NCI-H748 (cell line): ENCODE measurements at regions not wholly inside any gene's neighbourhood (a gene's known extent, or its start where the extent isn't known, plus 50 kb on each side); places are given as distances from the start of the nearest gene placed in this dataset.

Source experiments
- DNase-seq: peaks from one replicate; lab custom pipeline; 2025; ENCODE audit not compliant: unreplicated experiment; lab: John Stamatoyannopoulos, UW

- DNase-seq, result no peak
Observed at GRCh38 chr2:106628377-106628776, 141.2 kb downstream of the CD8B2 start.

- DNase-seq, result no peak
Observed at GRCh38 chr2:106629981-106630380, 142.8 kb downstream of the CD8B2 start.

GRCh38 chr2:106631281-106631680 is 144.1 kb downstream of the CD8B2 start:
- no peak for DNase-seq

GRCh38 chr2:106638043-106638442 is 150.9 kb downstream of the CD8B2 start:
- peak; percentile 53 for DNase-seq

GRCh38 chr2:106638580-106638979 is 151.4 kb downstream of the CD8B2 start:
- no peak for DNase-seq

GRCh38 chr2:106642679-106643078 is 155.5 kb downstream of the CD8B2 start:
- peak; percentile 75 for DNase-seq

GRCh38 chr2:106644623-106645022 is 157.5 kb downstream of the CD8B2 start:
- no peak for DNase-seq

- no peak for DNase-seq
Observed at GRCh38 chr2:106646605-106647004, 159.4 kb downstream of the CD8B2 start.

- DNase-seq, result no peak
Observed at GRCh38 chr2:106649306-106649705, 162.1 kb downstream of the CD8B2 start.

- DNase-seq, result no peak
Observed at GRCh38 chr2:106653465-106653864, 166.3 kb downstream of the CD8B2 start.

GRCh38 chr2:106658616-106659015 is 171.5 kb downstream of the CD8B2 start:
- no peak for DNase-seq

GRCh38 chr2:106664669-106665068 is 177.5 kb downstream of the CD8B2 start:
- no peak for DNase-seq

- DNase-seq, result no peak
Observed at GRCh38 chr2:106667478-106668070, 180.4 kb downstream of the CD8B2 start.

- no peak for DNase-seq
Observed at GRCh38 chr2:106685180-106685897, 198.2 kb downstream of the CD8B2 start.

- no peak for DNase-seq
Observed at GRCh38 chr2:106686814-106687213, 199.2 kb downstream of the ST6GAL2 start.

GRCh38 chr2:106694964-106695470 is 190.9 kb downstream of the ST6GAL2 start:
- DNase-seq, result no peak

- DNase-seq, result peak; percentile 67
Observed at GRCh38 chr2:106695919-106696318, 190.0 kb downstream of the ST6GAL2 start.

- no peak for DNase-seq
Observed at GRCh38 chr2:106700616-106701015, 185.4 kb downstream of the ST6GAL2 start.

GRCh38 chr2:106701203-106702022 is 184.6 kb downstream of the ST6GAL2 start:
- DNase-seq, result peak; percentile 69

- no peak for DNase-seq
Observed at GRCh38 chr2:106703161-106703560, 182.8 kb downstream of the ST6GAL2 start.

- DNase-seq, result no peak
Observed at GRCh38 chr2:106704798-106705197, 181.2 kb downstream of the ST6GAL2 start.

GRCh38 chr2:106705877-106706276 is 180.1 kb downstream of the ST6GAL2 start:
- no peak for DNase-seq
